ENCODE measurements at regions not wholly inside any gene's neighbourhood (a gene's known extent, or its start where the extent isn't known, plus 50 kb on each side); places are given as distances from the start of the nearest gene placed in this dataset.

DNA sequence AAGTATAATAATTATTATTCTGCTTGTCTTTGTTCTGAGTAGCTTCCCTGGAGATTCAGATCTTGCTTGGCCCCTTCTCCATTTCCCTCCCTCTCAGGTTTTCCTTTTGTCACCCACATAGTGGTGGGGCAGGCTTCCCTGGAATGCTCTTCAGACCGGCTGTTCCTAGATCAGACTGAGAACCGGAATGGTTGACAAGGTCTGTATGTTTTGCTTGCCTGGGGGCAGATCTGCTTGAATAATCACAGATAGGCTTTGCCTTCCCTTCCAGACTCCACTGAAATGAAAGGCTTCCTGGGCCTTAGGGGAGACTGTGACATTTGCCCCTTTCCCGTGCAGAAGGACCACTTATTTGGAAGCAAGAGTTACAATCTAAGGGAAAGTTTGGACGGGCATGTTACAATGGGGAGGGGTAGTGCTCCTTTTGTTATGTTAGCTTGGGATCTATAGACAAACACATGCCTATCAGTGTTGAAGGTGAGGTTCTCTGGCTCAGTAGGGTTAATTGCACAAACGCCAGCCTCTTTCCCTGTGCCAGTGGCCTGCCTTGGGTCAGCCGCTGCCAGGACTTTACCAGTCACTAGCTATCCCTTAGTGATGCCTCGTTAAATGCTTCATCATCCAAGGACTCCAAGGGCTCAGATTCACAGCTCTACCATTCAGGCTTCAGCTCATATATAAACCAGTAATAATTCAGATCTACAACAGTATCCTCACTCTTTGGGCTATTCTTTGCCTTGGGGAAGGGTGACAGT, 178.6 kb downstream of the SNAPC1 start:
- H3K9ac ChIP-seq (ENCODE audit: insufficient read depth, low read depth, low read length) = no peak overlapping the region
- H3K27me3 ChIP-seq (ENCODE audit: control insufficient read depth in 1 of 2, insufficient read depth in 2 of 2, low read length in 2 of 2) = peaks cover 0 to 15% of the 10 kb centered on the region in 2 experiments; a peak in 1 of 5 replicates
- no peak for FAIRE-seq
- H3K9me3 ChIP-seq (ENCODE audit: low read length) = no peaks in the 10 kb centered on the region
- CTCF ChIA-PET (ENCODE audit: low intra/inter-chr PET ratio, low total read pairs) = no interaction called here
- H4K20me1 ChIP-seq (ENCODE audit: insufficient read depth, low read length) = no peaks in the 10 kb centered on the region
- H3K36me3 ChIP-seq (replicated peaks in 1 of 2; ENCODE audit: control insufficient read depth in 1 of 2, insufficient read depth in 2 of 2, low read length in 2 of 2) = no peaks in the 10 kb centered on the region
- ATAC-seq = no peak
- H3K4me1 ChIP-seq (ENCODE audit: insufficient read depth, low read length) = no peaks in the 10 kb centered on the region
- DNase-seq (ENCODE audit: low spot score) = no peak
- H3K4me3 ChIP-seq (replicated peaks in 1 of 3; ENCODE audit: insufficient read depth in 1 of 3, low read depth in 2 of 3, low read length in 3 of 3) = no peak overlapping the region
- in situ Hi-C loops (cut with HindIII; ENCODE audit: extremely low pct_ligation_motif_present, low pct_unique_long_range_greater_than_20kb) (no loop called here), intact Hi-C loops (cut with micrococcal nuclease; ENCODE audit: unreplicated experiment) (no loop called here)
- BruUV-seq (replicated peaks) = no TSS peak
- POLR2A ChIA-PET = no interaction called here
- H3K79me2 ChIP-seq (ENCODE audit: insufficient read depth, low read length) = no peaks in the 10 kb centered on the region
- no peak overlapping the region for H3K27ac ChIP-seq (ENCODE audit: extremely low read length, insufficient read depth, low read length)
- no peak overlapping the region for H3K4me2 ChIP-seq (ENCODE audit: low read depth, low read length)
- WGBS (ENCODE audit: low lambda C conversion rate) = 1% methylated on average over 7 of the region's 7 CpGs
- no peak overlapping the region for H2AFZ ChIP-seq (ENCODE audit: low read length)
- TF ChIP-seq, protein P1, sequence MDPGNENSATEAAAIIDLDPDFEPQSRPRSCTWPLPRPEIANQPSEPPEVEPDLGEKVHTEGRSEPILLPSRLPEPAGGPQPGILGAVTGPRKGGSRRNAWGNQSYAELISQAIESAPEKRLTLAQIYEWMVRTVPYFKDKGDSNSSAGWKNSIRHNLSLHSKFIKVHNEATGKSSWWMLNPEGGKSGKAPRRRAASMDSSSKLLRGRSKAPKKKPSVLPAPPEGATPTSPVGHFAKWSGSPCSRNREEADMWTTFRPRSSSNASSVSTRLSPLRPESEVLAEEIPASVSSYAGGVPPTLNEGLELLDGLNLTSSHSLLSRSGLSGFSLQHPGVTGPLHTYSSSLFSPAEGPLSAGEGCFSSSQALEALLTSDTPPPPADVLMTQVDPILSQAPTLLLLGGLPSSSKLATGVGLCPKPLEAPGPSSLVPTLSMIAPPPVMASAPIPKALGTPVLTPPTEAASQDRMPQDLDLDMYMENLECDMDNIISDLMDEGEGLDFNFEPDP (CRISPR knock-in tag; conservative IDR thresholded peaks at IDR 0.05) = no peak
- no peak for TF ChIP-seq ZNF44 (CRISPR knock-in tag; IDR thresholded peaks at IDR 0.05)
- TF ChIP-seq, protein P2, sequence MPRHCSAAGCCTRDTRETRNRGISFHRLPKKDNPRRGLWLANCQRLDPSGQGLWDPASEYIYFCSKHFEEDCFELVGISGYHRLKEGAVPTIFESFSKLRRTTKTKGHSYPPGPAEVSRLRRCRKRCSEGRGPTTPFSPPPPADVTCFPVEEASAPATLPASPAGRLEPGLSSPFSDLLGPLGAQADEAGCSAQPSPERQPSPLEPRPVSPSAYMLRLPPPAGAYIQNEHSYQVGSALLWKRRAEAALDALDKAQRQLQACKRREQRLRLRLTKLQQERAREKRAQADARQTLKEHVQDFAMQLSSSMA (CRISPR knock-in tag; IDR thresholded peaks at IDR 0.05) = no peak
- TF ChIP-seq, protein P3, sequence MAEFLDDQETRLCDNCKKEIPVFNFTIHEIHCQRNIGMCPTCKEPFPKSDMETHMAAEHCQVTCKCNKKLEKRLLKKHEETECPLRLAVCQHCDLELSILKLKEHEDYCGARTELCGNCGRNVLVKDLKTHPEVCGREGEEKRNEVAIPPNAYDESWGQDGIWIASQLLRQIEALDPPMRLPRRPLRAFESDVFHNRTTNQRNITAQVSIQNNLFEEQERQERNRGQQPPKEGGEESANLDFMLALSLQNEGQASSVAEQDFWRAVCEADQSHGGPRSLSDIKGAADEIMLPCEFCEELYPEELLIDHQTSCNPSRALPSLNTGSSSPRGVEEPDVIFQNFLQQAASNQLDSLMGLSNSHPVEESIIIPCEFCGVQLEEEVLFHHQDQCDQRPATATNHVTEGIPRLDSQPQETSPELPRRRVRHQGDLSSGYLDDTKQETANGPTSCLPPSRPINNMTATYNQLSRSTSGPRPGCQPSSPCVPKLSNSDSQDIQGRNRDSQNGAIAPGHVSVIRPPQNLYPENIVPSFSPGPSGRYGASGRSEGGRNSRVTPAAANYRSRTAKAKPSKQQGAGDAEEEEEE (CRISPR knock-in tag; IDR thresholded peaks at IDR 0.05; ENCODE audit: borderline replicate concordance) = no peak
- TF ChIP-seq ZNF256 (CRISPR knock-in tag; conservative IDR thresholded peaks at IDR 0.05) = no peak
- no peak for TF ChIP-seq ZNF652 (CRISPR knock-in tag; IDR thresholded peaks at IDR 0.05; ENCODE audit: borderline replicate concordance, low read depth)
- TF ChIP-seq, protein P4, sequence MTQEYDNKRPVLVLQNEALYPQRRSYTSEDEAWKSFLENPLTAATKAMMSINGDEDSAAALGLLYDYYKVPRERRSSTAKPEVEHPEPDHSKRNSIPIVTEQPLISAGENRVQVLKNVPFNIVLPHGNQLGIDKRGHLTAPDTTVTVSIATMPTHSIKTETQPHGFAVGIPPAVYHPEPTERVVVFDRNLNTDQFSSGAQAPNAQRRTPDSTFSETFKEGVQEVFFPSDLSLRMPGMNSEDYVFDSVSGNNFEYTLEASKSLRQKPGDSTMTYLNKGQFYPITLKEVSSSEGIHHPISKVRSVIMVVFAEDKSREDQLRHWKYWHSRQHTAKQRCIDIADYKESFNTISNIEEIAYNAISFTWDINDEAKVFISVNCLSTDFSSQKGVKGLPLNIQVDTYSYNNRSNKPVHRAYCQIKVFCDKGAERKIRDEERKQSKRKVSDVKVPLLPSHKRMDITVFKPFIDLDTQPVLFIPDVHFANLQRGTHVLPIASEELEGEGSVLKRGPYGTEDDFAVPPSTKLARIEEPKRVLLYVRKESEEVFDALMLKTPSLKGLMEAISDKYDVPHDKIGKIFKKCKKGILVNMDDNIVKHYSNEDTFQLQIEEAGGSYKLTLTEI (CRISPR knock-in tag; conservative IDR thresholded peaks at IDR 0.05) = no peak
- TF ChIP-seq REL (CRISPR knock-in tag; conservative IDR thresholded peaks at IDR 0.05) = no peak
- TF ChIP-seq, protein P5, sequence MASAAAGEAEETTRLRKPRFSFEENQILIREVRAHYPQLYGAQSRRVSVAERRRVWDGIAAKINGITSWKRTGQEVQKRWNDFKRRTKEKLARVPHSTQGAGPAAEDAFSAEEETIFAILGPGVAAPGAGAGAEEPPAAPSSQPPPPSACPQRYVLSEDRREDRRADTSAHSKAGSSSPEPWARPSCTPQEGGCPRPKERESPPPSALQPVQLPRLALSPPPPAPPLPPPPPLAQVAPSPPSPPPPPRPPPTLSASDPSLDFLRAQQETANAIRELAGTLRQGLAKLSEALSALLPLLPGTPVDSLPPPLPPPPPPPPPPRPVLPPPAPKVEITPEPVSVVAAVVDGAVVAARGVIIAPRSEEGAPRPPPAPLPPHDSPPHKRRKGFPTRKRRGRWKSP (CRISPR knock-in tag; IDR thresholded peaks at IDR 0.05) = no peak
- no peak for TF ChIP-seq TSC22D2 (CRISPR knock-in tag; IDR thresholded peaks at IDR 0.05; ENCODE audit: borderline replicate concordance)
- no peak for TF ChIP-seq MTA1 (CRISPR knock-in tag; IDR thresholded peaks at IDR 0.05; ENCODE audit: borderline replicate concordance)
- no peak for TF ChIP-seq NONO (IDR thresholded peaks at IDR 0.05)
- no peak for TF ChIP-seq NONO (CRISPR knock-in tag; conservative IDR thresholded peaks at IDR 0.05)
- TF ChIP-seq, protein P6, sequence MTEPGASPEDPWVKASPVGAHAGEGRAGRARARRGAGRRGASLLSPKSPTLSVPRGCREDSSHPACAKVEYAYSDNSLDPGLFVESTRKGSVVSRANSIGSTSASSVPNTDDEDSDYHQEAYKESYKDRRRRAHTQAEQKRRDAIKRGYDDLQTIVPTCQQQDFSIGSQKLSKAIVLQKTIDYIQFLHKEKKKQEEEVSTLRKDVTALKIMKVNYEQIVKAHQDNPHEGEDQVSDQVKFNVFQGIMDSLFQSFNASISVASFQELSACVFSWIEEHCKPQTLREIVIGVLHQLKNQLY (CRISPR knock-in tag; IDR thresholded peaks at IDR 0.05) = no peak
- no peak for TF ChIP-seq ZFP41 (CRISPR knock-in tag; IDR thresholded peaks at IDR 0.05; ENCODE audit: borderline replicate concordance)
- no peak for TF ChIP-seq ZMAT3 (CRISPR knock-in tag; conservative IDR thresholded peaks at IDR 0.05)
- no peak for TF ChIP-seq SMC3 (IDR thresholded peaks at IDR 0.05; ENCODE audit: low read length)
- no peak for TF ChIP-seq NFRKB (IDR thresholded peaks at IDR 0.05)
- TF ChIP-seq KMT2A (CRISPR knock-in tag; IDR thresholded peaks at IDR 0.05) = no peak

Data from HepG2 (cell line).